Suppressor macrophage treated with lipopolysaccharide for 1 hour (primary cell): ENCODE measurements at regions not wholly inside any gene's neighbourhood (a gene's known extent, or its start where the extent isn't known, plus 50 kb on each side); places are given as distances from the start of the nearest gene placed in this dataset.

Experiments used
- DNase-seq, 3 donors: peaks; one replicate each; pipeline ENCODE4 v3.0.0-alpha.2; 2020 to 2022

GRCh38 chr6:144731229-144731628, 446.1 kb downstream of the UTRN start:
- no peak for DNase-seq

GRCh38 chr6:144736763-144737162, 451.6 kb downstream of the UTRN start:
- no peak for DNase-seq

DNA sequence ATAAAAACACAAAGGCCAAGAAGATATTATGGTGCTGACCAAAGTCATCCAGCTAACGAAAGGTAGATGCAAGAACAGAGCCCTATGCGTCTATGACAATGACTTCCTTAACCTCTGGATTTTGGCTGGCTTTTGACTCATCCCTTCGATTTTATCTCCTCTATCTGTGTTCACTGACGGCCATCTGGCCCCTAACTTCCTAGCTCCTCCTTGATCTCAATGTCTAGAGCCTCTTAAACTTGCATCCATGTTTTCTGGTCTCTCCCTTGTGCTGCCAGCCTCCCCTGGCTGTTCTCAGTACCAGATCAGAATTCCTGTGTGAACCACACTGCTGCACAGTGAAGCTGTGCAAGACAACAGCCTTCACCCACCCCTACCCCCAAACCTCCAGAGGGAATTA, 452.9 kb downstream of the UTRN start:
- DNase-seq = no peak

- no peak for DNase-seq
These were observed 454.7 kb downstream of the UTRN start for GRCh38 chr6:144739873-144740272.

DNA sequence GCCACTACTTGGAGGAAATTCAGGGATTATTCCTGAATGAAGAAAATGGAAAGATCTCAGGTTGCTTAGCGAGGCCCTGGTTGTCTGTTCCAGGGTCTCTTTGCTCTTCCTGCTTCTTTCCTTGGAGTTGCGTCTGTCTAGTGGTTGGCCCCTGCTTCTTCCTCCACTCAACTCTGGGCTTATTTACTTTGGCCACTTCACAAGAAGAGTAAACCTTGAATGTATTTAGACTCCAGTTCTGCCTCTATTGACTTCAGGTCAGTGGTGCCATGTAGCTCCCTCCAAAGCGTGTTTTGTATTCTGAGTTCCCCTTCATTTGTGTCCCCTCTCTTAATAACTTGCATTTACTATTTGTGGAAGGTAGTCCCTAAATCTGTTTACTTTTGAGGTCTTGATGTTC, 456.5 kb downstream of the UTRN start:
- DNase-seq = no peak

DNA sequence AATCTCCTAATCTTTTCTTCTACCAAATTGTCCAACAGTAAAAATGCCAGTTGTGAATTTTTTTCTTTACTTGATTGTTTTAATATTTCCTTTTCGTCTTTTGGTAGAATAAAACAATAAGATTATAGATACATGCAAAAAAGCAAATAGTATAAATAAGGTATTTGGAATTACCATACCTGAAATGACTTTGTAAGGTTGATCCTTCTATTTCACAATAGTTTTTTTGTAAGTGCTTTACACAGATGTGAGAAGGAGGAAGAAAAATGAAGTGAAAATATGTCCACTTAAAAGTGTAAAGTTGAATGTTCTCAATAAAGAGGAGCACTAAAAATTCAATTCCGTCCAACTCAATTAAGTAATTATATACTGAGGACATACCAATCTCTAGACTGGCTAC, 457.6 kb downstream of the UTRN start:
- DNase-seq = no peak

GRCh38 chr6:144744720-144745119, 459.6 kb downstream of the UTRN start:
- DNase-seq = no peak

DNA sequence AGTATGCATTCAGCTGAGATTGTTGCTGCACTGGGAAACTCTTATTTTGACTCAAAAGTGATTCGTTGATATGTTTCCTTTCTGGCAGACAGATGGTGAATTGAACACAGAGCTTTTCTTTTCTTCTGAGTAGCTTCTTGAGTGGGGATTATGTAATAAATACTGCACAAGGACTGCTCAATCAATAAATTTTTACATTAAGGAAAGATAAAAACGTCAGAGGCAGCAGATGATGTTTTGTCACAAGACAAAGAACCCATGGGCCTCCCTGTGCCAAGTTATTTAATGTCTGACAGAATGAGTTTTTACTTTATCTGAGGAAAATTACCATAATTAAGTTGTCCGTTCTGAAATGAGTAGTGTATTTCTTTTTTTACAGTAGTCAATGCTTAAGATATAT, 460.3 kb downstream of the UTRN start:
- no peak for DNase-seq

DNA sequence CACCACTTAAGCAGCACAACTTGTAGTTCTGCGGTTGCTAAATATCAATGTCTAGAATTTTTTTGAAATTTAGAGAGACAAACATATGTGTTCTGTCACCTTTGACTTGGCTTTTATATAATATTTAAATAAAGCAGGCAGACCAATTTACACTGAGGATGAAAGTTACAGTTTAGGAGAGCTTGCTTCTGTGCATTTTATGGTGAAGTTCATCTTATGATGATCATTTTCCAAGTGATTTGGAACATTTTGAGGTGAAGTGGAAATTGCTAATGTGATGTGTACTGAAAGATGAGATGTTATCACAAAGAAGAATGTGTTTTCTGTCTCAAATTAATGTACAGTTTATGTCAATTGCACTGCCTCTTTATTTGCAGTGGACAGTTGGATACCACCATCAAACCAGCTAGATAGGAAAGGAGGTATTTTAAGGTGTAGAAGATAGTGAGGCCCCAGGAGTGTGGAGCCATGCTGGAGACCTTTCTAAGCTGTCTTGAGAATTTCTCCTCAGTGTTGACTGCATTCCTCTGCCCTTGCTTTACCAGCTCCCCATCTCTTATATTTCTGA, 461.9 kb downstream of the UTRN start:
- no peak for DNase-seq

DNA sequence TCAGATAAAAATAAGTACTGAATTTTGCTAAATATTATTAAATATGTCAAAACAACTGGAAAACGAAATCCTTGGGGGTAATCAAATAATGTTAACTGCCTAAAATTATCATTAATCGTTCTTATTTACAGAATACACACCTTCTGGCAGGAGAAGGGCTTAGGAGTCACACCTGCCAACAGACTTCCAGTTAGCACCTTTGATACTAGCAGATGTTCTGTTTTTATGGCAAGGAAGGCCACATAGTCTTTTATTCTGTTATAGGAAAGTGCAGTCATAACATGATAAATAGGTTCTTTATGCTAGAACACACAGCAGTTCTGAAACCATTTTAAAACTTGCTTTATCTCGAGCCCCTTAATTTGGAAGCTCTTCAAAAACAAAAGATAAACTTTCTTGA, 464.1 kb downstream of the UTRN start:
- no peak for DNase-seq

DNA sequence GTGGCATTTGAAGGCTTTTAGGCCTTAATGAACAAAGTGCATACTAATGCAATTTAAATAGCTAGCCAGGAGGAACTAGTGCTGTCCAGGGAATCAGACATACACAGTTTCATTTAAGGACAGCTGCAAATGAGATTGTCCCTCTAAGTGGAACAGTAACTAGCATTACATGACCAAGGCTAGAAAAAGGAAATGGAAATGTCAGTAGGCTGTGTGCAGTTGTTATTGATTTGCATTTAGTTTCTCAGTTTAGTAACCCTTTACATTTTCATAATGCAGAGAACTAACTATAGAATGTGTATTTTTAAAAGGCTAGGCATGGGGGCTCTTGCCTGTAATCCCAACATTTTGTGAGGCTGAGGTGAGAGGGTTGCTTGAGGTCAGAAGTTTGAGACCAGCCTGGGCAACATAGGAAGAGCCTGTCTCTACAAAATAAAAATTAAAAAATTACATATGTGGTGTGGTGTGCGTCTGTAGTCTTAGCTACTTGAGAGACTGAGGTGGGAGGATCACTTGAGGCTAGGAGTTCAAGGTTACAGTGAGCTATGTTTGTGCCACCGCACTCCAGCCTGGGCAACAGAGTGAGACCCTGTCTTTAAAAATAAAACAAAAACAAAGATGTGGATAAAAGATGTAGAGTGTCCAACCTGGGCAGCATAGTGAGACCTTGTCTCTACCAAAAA, 468.0 kb downstream of the UTRN start:
- DNase-seq = no peak

GRCh38 chr6:144756469-144756868, 471.3 kb downstream of the UTRN start:
- DNase-seq = no peak

- DNase-seq = no peak
These were observed 472.2 kb downstream of the UTRN start for GRCh38 chr6:144757299-144757698.

- no peak for DNase-seq
These were observed 472.6 kb downstream of the UTRN start for GRCh38 chr6:144757730-144758129.

DNA sequence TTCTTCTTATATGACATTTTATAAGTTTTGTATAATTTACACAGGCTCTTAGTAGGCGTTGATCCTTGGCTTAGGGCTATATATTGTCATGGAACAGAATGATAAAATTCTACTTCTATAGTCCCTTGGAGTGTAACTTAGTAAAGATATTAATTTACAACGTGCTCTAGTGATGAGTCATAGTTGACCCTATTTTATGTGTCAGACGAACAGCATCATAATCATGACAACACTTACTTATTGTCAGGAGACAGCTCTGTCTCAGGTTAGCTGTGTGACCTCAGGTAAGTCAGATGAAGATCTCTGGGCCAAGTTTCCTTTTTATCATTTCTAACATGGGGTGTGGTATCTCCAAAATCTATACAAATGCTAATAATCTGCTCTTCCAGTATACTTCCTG, 473.5 kb downstream of the UTRN start:
- DNase-seq = no peak

GRCh38 chr6:144762469-144762868, 477.3 kb downstream of the UTRN start:
- DNase-seq = no peak

- no peak for DNase-seq
These were observed 481.9 kb downstream of the UTRN start for GRCh38 chr6:144767051-144767450.

GRCh38 chr6:144768551-144769075, 483.5 kb downstream of the UTRN start:
- no peak for DNase-seq

GRCh38 chr6:144769142-144769541, 484.0 kb downstream of the UTRN start:
- DNase-seq = no peak

DNA sequence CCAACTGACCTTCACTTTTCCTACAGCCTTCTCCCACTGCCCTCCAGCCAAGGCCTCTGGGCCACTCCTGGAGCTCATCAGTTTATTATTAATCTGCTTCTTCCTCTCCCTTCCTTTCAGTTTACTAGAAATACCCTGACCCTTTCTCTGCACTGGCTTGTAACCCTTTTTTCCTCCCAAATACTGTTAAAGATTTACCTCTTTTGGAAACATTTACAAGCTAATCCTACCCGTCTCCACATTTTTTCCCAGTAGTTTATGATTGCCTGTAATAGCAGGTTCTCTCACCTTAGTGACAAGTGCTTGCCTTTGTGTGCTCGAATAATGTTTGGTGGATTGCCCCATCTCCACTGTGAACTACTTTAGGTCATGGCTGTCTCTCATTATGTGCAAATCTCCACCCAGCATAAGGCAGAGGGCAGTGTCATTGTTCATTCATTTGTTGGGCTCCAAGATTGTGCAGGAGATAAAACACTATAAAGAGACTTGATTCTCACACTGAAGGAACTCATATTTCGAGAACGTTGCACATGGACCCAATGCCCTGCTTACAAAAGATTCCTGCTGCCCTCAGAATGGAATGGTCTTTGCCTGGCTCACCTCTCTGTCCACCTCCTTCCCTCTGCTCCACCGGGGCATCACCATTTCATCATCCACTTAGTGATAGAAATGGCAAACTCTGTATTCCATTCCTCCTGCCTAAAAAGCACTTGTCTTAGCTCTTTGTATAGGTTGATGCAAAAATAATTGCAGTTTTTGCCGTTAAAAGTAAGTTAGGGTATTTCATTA, 491.1 kb downstream of the UTRN start:
- no peak for DNase-seq

- DNase-seq = no peak
These were observed 492.1 kb downstream of the UTRN start for GRCh38 chr6:144777249-144777648.

DNA sequence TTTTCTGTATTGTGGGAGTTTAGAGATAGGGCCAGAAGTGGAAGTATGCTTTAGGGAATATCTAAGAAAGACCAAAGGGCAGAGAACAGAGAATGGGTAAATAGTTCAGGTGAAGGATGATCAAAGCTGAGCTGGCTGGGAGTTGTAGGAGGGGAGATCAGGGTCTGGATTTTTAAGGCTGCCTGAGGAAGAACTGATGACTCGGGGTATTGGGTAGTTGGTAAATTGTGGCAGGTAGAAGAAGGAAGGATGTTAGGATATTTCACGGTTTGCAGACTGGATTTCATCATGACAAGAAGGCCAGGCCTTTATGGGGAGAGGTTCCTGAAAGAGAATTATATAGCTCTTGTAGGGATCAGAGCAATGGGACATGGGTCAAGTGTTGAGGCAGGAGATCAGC, 492.9 kb downstream of the UTRN start:
- no peak for DNase-seq

DNA sequence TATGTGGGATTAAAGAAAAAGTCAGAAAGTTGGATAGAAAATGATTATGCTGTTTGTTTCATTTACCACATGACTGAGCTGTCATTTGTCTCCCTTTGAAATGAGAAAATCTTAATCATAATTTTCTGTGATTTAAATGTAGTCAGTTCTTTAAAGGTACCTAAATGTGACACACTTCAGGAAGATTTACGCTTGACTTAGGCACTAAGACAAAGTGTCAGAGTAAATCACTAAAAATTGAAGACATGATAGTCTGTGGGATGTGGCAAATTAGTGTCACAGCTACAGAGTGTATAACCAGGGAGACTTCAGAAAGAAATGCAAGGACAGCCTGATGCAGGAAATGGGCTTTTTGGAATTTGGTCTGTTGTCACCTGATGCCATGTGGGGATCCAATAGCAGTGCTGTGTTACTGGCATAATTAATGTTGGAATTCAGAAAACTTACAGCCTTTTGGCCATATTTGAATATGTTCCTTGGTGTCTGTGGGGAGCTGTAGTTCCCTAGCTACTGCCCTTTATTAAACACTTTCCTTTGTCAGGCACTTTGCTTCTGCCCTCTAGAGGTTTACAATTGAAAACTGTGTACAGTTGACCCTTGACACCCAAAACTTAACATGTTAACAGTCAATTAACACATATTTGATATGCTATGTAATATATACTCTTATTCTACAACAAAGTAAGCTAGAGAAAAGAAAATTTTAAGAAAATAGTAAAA, 493.8 kb downstream of the UTRN start:
- DNase-seq = peak in 2 of 3 donors; percentile 15 to 17
